GM21515 (cell line): ENCODE measurements at regions not wholly inside any gene's neighbourhood (a gene's known extent, or its start where the extent isn't known, plus 50 kb on each side); places are given as distances from the start of the nearest gene placed in this dataset.

Source experiments
- ATAC-seq: cut with Tn5 transposase; IDR thresholded peaks from one replicate; pipeline ENCODE4 v1.9.1; 2021; ENCODE audit not compliant: unreplicated experiment

DNA sequence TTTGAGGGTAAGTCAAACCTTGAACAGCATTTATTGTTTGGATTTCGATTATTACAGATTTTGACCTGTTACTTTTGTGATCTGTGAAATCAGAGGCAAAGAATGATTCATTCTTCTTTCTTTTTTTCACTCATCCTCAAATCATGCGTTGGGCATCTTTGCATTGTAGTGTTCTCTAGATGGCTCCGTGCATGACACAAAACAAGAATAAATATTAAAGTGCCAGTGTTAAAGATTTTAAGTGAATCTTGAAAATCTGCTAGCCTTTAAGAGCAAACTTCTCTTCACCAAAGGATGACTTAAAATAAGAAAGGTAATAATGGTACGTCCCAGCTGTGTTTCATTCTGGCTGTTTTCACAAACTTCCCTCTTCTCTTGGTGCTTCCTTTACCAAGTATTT, 361.9 kb upstream of the SMARCA2 start:
- no peak for ATAC-seq

DNA sequence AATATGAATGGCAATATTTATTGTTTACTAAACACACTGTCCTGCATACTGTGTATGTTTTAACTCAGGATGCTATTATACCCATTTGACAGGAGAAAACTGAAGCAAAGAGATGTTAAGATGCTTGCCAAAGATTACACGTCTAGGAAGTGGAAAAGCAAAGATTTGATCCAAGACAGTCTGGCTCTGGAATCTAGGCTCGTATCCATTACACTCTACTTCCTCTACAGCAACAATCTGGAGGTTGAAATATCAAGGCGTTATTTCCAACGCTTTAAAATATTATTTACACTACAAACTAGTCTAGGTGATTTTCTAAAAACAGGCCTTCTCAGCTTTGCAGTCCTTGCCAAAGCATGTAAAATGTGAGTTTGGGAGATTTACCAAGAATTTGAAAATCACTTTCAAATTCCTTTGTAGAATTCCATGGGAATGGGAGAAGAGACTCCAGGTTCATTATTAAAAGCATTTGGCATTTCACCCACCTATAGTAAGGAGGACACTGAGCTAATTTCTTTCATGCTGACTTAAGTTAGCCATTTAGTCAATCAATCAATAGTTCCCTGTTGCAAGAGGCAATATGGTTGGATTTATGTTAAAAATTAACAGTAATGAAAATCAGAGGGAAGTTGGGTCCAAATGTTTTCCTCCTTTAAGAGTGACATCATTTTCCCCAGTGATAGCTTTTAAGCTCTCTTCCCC, 356.3 kb upstream of the SMARCA2 start:
- ATAC-seq: no peak

DNA sequence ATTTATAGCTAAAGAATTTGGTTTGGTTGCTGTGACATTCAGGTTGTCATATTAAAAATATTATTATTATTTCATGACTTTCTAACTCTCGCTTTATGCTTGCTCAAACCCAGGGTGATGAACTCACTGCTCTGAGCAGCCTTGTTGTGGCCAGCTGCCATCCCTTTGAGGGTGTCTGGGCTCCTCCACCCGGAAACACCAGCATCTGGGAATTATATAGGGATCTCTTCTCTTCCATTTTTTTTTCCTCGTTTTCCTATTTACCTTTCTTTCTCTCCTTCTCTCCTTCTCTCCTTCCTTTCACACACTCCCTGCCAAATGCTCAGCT, 355.8 kb upstream of the SMARCA2 start:
- no peak for ATAC-seq

DNA sequence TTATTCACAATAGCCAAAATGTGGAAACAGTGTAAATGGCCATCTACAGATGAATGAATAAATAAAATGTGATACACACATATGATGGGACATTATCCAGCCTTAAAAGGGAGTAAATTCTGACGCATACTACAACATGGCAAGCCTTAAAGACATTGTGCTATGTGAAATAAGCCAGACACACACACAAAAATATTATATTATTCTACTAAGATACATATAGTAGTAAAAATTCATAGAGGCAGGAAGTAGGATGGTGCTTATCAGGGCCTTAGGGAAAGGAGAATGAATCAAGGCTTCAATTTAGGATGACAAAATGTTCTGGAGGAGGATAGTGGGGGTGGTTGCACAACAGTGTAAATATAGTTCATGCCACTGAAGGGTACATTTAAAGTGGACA, 346.7 kb upstream of the SMARCA2 start:
- ATAC-seq: no peak

DNA sequence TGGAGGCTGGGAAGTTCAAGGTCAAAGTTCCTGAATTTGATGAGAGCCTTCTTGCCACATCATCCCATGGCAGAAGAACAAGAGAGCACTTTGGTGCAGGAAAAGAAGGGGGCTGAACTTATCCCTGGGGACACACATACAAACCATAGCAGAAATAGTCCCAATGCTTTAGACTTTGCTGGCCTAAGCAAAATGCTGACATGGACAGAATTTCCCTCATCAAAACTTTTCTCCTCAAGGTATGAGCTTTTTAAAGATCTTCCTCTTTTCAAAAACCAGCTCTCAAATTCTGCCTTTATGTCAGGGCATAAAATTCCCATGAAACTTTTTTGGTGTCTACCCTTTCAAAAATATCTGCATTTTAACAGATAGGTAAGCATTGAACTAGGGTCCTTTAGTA, 341.8 kb upstream of the SMARCA2 start:
- no peak for ATAC-seq

DNA sequence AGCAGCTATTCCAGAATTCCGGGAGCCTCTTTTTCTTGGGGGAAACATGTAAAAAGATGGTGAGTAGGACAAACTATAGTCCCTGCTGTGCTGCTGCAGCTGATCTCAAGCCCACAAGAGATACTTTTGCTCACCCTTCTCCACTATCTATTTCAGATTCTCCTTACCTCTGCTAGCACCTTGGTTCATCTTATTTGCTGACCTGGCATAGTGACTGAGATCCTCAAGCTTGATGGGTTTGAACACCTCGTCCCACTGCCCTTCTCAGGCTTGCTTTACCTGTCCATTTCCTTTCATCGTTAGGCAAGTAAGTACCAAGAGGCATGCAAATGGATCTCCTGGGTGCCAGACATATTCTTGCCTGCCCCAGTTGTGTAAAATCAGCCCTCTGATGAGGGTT, 338.4 kb upstream of the SMARCA2 start:
- ATAC-seq: no peak

DNA sequence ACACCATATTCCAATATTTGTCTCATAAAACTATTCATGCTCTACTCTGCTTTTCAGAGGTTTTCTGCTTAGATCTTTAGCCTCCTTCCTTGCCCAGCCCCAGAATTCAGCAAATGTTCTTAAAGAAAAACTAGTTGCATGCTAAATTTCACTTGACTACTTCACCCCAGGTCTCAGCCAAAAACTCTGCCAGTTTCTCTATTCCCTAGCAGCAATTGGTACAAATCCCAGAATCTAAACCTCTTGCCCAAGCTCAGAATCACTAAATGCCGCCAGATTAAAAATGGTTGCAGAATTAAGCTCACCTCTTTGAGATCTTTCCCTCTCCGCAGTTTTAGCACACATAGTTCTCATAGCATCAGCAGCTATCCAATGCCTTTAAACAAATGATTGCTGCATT, 331.2 kb upstream of the SMARCA2 start:
- no peak for ATAC-seq

DNA sequence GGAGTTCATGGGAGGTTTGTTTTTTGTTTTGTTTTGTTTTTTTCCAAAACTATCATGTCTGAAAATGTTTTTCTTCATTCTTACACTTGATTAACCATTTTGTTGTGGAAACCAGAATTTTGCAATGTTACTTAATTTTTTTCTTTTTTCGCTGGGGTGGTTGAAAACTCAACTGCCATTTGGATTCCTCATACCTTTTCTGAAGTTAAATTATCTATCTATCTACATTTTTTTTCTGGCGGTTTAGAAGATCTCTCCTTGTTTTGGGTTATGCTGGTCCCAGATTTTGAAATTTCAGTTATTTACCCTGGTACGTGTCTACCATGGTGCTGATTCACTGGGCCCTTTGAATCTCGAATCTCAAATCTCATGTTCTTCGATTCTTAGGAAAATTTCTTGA, 316.2 kb upstream of the SMARCA2 start:
- no peak for ATAC-seq

DNA sequence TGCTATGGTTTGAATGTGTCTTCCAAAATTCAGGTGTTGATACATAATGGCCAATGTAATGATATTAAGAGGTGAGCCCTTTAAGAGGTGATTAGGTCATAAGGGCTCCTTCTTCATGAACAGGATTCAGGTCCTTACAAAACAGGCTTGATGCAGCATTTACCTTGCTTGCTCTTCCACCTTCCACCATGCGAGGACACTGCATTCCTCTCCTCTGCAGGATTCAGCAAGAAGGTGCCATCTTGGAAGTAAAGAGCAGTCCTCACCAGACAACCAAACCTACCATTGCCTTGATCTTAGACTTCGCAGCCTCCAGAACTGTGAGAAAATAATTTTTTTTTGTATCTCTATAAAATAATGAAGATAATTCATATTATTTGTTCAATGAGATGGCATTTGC, 314.0 kb upstream of the SMARCA2 start:
- ATAC-seq: no peak

DNA sequence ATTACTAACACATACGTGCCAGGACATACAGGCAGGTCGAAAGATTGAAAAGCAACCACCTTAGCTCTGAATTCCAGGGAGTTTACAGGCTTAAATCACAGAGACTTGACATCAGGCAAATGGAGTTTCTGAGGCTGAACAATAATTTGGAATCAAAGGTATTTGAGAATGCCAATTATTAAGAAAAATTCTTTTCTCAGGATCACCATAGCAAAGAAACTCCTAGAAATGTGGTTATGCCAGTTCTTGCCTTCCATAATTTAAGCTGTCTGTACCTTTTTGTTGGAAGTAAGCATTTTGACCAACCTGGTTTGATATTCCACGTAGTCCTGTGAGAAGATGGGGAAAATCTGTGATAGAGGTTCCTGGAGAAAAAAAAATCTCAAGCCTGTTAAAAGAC, 312.4 kb upstream of the SMARCA2 start:
- ATAC-seq: no peak

DNA sequence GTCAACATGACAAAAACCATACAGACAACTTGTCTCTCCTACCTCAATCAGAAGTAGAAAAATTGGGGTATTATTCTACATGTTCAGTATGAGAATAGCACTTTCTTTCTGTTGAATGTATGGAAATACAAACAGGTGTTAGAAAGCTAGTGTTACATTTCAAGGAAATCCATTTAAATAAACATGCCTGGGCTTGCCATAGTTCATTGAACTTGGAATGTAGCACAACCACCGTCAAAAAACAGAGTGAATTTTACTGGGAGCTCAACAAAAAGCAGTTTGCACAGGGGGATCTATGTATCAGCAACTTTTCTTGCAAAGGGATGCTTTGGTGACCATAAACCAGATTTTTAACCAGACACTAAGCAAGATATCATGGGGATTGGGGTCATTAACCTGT, 307.9 kb upstream of the SMARCA2 start:
- ATAC-seq: no peak

DNA sequence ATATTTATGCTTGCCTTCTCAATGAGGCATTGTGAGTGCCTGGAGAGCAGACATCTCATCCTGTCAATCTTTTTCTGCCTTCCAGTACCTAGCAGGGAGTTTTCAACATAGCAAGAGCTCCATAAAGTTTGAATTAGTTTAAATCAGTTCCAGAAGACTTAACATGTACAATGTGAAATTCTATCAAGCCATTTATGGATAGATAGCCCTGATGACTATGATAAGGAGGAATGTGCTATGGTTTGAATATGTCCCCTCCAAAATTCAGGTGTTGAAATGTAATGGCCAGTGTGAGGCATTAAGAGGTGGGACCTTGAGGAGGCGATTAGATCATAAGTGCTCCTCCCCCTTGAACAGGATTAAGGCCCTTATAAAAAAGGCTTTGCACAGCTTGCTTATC, 306.9 kb upstream of the SMARCA2 start:
- ATAC-seq: no peak

DNA sequence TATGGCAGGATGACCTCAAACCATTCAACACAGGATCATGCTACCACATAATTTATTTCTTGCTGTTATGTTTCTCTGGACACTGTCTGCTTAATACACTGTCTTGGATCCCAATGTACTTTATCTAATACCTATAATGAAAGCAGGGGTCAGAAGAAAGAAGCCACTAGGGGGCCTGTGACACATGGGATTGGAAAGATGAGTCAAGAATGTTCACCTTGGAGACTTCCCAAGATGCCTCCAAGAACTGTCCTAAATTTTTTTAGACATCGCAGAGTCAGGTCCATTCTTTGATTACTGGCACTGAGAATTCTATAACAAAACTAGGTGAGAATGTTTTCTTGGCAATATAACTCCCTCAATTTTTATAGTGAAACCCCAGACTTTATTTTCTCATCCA, 305.8 kb upstream of the SMARCA2 start:
- ATAC-seq: no peak

DNA sequence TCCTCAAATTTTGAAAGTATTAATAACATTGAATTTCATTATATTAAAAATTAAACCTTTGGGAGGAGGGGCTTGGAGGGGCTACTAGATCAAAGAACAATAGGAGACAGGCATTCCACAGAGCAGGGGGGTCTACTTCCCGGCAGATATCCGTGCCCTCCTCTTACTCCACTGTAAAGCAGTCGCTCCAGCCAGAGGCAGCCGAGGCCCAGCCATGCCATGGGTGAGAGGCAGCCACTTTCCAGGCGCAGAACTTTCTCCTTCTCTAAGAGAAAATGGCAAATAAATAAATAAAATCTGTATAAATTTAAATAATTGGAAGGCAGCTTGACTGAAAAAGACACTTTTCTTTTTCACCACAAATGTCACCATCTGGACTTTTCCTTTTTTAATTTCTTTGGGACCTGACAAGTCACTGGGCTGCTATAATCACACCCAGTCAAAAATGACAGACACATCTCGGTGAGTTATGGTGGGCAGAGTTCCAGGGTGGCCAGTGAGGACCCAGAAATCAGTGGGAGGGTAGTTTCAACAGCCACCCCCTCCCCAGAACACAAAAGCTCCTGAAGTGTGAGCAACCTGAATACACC, 302.2 kb upstream of the SMARCA2 start:
- no peak for ATAC-seq

DNA sequence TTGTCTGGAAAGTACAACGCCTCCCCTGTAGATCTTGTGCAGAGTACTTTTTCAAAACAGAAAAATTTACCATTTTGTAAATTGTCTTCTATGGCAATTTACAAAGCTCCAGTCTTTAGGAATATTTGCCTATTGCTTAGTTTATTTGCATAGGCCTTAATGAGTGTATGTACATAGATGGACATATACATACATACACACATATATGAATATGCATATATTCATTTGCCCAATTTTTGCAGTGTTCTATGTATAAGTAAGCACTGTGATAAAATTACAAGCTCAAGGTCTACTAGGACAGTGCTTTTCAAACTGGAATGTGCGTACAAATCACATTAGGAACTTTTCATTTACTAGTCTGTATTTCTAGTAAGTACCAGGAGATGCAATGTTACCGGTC, 301.3 kb upstream of the SMARCA2 start:
- ATAC-seq: no peak

DNA sequence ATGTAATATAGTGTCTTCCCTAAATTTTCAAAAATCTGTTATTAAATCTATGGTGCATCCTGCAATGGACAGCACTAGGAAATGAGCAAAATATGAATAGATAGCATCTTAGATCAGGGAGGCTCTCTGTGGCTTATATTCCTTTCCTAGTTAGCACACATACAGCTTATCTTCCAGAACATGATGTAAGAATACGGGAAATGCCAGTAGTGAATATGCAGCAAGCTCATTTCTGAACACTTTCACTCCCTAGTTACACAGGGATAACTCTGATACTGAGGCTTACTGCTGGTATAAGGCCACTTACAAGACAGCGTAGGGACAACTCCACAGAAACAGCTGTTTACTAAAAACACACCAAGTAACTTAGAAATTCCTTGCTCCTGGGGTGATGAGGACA, 297.3 kb upstream of the SMARCA2 start:
- ATAC-seq: no peak

DNA sequence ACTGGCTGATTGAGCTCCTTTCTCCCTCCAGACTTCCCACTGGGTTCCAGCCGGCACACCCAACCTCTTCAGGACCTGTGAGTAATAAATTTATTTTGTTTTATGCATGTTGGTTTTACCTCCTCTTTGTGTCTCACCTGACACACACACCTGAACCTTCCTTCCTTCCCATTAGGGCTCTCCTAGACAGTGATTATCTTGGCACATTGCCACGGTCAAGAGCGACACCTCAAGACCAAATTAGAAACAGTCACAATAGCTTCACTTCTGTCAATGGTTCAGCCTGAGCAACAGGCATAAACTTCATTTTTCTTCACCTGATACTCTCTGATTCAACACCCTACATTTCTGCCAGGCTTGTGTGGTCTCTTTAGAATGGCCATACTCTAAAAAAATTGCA, 296.3 kb upstream of the SMARCA2 start:
- ATAC-seq: no peak

DNA sequence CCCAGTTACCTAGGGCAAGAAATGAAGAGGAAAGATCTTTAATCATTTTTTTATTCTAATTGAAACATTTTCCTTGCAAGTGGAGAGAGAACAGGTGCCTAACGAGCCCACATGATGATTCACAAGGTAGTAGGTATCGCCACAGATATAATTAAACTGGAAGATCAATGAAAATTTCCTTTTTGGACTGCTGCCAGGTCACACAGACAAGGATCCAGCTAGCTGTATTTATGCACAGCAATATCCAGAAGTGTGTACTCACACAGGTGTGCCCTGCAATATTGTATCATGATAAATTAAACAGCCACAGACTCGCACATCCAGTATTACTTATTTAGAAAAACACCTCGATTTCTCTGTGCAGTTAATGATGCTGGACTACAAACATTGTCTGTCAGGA, 294.0 kb upstream of the SMARCA2 start:
- no peak for ATAC-seq

DNA sequence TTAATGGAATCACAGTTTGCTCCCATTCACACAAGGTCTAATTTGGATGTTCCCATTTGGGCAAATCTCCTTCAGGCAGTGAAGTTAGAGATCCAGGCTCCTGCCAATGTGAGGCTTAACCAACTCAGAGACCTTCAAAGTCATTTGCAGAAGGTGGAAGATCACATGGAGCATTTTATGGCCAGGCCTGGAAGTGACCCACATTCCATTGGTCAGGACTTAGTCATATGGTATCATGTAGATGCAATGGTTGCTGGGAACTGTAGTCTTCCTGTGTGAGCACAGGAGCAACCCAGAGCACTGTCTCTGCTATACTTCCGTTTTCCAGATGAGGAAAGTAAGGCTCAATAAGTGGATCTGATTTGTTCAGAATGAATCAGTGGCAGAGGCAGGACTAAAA, 292.7 kb upstream of the SMARCA2 start:
- ATAC-seq: peak; percentile 52

DNA sequence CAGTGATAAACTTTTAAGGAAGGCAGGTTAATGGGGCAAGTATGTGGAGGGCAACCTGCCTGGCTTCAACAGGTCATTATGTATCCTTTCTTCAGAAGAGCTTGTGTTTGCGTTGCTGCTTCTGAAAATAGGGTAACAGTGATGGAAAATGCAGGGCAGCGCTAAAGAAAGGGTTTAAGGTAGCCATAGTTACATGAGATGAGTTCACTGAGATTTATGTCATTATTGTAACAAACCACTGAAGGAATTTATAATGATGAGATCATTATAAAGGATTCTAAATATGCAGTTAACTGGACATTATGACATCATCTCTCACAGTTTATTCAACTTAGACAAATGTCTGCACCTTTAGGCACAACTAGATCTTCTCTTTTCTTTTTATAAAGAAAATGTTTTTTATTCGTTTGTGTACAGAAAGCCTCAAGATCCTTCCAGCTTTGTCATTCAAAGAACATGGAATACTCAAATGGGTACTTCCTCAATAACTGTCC, 291.6 kb upstream of the SMARCA2 start:
- ATAC-seq: no peak

DNA sequence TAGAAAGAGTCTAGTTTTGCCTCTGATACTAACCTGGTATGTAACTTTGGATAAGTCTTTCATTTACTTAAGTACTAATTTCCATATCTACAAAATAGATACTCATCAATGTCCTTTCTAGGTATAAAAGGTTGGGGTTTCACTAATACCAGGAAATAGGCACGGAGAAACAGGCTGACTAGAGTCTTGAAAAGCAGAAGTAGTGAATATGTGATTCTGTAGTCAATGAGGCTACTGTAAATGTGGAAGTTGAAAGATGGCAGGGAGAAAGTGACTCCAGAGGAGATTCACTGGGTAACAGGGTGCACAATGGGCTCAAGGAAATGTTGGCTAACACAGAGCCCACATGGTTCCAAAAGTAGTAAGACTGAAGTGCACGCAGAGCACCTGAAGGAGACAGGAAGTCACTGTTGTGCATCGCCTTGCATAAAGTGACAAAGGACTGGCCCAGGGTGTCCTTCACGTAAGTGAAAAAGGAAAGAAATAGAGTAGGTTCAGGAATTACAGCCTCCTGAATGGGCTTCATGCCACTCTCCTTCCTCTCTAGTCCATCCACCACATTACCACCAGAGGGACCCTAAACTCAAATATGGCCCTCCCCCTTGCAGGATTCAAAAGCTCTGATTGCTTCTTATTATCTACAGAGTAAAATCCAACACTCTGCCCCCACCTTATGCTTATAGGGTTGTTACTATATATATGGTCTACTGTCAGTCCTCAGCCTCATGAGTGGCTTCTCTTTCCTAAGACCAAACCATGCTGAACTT, 288.0 kb upstream of the SMARCA2 start:
- no peak for ATAC-seq

DNA sequence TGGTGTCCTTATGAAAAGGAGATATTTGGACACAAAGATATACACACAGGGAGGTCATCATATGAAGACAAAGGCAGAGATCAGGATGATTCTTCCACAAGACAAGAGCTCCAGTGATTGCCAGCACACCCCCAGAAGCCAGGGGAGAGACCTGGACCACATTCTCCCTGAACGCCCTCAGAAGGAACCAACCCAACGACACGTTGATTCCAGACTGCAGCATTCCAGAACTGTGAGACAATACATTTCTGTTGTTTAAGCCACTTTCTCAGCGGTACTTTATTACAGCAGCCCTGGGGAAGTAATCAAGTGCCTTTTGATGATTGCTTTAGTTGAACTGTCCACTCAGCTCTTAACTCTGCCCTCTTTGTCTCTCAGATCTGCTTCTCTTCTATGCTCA, 285.5 kb upstream of the SMARCA2 start:
- ATAC-seq: no peak
